ENCODE measurements at regions not wholly inside any gene's neighbourhood (a gene's known extent, or its start where the extent isn't known, plus 50 kb on each side); places are given as distances from the start of the nearest gene placed in this dataset.
"Not testable (repeated sequence)": the region's sequence is repeated elsewhere in the genome, so short reads cannot be mapped to it uniquely, and the experiment has no call there.

DNA sequence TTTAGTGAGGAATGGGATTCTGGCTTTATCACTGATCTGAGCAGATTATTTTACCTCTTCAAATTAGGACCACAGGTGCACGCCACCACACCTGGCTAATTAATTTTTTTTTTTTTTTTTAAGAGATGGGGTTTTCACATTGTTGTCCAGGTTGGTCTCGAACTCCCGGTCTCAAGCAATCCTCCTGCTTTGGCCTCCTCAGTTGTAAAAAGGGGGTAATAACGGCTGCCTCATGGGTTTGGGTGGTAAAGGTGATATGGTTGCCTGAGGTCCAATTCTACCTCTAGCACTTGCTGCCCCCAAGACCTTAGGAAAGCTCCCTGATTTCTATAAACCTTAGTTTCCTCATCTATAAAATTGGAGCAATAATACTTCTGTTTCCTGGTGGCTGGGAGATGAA lies 130.7 kb upstream of the HS3ST2 start:
- DNase-seq = no peak

DNA sequence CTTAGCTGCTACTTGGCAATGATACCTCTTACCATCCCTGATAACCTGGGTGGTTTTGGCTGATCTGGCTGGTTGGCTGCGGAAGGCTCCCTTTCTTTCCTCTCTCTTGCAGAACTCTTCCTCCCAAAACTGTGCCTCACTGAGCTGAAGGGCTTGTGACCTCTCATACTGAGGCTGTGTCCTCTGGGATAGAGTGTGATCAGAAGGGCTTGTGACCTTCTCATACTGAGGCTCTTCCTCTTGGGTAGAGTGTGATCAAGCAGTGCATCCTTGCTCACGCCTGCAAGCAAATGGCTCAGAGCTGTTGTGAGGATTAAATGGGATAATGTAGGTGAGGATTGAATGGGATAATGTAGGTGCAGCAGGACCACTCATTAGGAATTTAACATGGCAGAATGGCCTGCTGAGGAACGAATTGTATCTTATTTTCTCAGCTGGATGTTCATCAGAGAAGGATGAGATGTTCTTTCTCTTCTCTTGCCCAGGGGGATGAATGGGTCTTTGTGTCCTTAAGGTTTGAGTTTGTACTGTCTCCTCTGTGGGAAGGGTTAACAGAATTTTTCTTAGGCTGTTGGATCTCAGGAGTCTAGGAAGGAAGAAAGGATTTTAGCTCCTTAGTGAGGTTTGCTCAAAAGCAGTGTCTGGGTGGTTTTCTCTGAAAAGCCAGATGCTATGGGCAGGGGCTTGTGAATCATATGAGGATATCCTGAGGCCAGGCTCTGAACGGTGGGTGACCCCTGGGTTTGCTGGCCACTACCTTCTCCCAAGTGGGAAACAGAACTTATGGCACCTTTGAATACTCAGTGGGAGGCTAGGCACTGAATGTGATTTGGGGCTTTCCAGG lies 130.0 kb upstream of the HS3ST2 start:
- DNase-seq = no peak

DNA sequence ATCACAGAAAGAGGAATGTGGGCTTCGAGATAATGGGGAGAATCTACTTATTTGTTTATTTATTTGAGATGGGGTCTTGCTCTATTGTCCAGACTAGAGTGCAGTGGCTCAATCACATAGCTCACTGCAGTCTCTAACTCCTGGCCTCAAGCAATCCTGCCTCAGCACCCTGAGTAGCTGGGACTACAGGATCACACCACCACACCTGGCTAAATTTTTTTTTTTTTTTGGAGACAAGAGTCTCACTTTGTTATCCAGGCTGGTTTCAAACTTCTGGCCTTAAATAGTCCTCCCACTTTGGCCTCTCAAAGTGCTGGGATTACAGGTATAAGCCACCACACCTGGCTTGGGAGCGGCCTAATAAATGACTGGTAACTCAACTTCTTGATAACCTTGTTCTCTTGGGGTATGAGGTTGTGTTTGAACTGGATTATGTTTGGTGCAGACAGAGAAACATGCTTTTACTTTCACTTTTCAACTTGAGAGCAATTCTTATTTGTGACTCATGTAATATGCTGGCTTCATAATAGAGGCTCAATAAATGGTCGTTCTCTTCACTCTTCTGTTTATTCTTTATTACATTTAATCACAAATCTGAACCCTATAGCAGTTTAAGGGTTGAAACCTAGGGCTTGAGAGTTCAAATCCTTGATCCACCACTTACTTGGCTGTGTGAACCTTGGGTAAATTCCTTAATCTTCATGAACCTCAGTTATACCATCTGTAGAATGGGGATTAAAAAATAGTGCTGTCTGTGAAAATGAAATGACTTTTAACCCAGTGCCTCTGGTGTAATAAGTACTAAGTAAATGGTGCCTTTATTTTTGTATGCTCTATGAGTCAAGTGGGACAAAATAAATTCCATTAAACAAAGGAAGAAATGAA lies 129.1 kb upstream of the HS3ST2 start:
- DNase-seq = no peak

DNA sequence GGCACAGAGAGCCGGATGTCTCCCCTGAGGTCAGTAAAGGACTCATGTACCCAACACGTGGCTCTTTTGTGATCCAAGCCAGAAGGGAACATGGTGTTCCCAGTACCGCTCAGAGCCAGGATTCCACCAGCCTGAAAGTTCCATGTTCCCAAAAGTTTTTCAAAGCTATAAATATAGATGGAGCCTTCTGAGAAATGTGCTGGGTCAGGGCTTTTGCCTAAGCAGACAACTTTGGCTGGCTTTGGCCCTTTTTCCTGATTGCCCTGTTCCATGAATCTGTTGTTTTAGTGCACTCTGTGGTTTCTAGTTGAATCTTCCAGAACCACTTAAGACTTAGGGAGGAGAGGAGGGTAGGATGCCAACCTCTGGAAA lies 128.5 kb upstream of the HS3ST2 start:
- DNase-seq = no peak

DNA sequence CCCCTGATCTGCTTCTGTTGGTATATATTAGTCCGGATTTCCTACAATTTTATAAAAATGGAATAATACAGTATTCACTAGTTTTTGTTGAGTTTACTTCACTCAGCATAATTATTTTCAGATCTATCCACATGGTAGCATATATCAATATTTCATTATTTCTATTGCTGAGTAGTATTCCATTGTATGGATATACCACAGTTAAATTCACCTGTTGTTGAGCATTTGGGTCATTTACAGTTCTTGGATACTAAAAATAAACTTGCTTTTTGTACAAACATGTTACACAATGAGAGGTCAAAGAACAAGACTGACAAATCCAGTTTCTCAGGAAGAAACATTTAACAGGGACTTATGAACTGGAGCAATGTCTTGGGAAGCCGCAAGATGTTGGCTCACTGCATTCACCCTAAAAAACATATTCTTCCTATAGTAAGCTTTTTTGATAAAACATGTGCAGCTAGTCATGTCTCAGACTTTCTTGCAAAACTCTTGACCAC lies 126.9 kb upstream of the HS3ST2 start:
- no peak for DNase-seq

DNA sequence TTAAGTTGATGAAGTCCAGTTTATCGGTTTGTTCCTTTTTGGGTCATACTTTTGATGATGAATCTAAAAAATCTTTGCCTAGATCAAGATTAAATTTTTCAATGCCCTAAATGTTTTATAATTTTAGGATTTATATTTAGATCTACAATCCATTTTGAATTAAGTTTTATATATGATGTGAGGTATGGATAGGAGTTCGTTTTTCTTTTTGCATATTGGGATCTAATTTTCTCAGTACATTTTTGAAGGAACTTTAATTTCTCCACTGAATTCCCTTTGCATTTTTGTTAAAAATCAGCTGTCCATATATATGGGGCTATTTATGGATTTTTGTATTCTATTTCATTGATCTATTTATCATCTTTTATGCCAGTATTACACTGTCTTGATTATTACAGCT lies 125.5 kb upstream of the HS3ST2 start:
- DNase-seq = no peak

DNA sequence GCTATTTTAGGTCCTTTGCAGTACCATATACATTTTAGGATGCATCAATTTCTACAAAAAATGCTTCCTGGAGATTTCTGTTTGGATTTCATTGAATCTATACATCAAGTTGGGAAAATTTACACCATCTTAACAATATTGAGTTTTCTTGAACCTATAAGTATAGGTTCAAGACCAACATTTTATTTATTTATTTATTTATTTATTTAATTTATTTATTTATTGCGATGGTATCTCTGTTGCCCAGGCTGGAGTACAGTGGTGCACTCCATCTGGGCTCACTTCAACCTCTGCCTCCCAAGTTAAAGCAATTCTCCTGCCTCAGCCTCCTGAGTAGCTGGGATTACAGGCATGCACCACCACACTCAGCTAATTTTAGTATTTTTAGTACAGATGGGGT lies 125.0 kb upstream of the HS3ST2 start:
- no peak for DNase-seq

DNA sequence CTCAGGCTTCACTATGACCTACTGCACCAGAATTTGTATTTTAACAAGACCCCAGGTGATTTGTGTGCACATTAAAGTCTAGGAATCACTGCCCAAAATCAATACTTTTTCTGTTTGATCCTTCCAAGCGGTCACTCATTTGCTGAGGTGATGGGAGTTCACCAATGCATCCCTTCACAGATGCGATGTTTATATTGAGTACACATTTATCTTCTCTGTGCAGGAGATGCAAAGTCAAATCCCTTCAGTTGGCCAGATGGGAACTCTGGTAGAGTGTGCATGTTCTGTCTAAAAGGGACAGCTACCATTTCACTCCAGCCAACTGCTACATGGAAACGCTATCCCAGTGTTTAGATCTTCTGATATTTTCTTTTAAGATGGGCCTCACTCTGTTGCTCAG lies 122.6 kb upstream of the HS3ST2 start:
- no peak for DNase-seq

DNA sequence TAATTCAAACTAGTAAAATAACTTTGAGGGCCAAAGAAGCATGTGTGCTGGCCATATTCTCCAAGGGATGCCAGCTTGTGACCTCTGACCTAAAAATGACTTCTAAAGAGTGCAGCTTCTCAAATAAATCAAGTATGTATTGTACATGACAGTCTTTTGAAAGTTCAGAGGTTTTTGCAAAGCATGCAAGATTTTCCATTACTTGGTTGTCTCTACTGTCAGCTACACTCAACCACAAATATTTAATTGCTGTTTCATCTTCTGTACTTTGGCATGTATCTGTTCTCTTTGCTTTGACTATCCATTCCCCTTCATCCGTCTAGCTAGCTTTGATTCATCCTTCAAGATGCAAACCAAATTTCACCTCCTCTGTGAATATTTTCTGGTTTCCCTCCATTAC lies 121.9 kb upstream of the HS3ST2 start:
- DNase-seq = no peak

DNA sequence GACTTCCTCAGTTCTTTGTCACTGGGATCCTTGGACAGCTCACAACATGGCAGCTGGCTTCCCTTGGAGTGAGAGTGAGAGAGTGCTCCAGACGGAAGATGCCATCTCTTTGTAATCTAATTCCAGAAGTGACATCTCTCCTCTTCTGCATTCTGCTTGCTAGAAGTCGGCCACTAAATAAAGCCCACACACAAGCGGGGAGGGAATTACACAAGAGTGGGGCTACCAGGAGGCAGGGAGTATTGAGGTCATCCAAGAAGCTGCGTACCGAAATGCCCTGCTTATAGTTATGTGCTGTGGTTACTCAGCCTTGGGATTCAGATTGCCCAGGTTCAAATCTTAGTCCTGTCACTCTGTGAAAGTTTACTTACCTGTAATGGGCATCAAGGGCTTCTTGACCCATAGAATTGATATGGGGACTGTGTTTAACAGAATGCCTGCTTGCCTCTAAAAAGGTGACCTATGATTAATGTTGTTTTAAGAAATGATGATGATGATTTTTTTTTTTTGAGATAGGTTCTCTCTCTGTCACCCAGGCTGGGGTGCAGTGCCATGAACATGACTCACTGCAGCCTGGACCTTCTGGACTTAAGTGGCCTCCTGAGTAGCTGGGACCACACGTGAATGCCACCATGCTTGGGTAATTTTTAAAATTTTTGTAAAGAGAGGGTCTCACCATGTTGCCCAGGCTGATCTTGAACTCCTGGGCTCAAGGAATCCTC lies 120.9 kb upstream of the HS3ST2 start:
- no peak for DNase-seq

DNA sequence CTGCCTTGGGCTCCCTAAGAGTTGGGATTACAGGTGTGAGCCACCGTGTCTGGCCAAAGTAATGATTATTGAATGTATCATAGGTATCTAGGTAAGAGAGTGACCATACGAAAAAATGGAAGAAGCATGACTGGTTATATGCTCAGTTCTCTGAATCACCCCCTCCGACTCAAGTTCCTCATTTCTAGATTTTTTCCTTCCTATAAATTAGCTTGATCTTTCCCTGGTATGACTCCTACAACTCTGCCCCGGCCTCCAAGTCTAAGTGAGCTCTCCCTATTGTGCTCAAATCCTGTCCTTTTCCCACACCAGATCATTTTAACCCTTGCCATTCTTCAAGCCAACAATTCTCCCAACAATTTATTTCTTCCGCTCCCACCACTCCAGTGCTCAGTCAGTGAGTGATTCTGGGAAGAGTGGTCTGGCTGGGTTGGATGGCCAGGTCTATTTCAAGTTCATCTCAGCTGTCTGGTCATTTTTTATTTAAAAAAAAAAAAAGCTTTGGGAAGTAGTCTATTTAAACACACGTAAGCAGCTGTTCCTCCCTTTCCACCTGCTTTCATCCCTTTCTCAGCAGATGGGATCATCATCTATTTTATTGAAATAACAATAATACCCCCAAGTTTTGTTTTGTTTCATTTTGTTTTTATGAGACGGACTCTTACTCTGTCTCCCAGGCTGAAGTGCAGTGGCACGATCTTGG lies 120.2 kb upstream of the HS3ST2 start:
- no peak for DNase-seq

DNA sequence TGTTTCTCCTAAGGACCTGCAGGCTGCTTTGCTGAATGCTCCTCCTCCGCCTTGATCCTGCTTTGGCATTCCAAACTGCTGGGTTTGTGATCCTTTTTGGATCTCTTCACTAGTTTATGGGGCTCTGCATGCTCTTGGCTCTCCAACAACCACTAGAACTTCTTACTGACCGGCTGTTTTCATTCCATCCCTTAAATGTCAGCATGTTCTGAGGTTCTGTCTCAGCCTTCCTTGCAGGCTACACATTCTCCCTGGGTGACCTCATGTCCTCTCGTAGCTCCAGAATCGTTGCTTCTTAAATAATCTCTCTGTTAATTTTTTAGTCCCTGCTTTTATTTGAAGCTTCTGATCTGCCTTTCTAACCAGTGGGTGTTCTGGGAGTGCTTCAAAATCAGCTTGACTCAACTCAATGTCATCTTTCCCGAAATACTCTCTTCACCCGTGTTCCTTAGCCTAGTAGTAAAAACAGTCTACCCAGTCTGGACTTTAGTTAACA lies 119.0 kb upstream of the HS3ST2 start:
- DNase-seq = no peak

DNA sequence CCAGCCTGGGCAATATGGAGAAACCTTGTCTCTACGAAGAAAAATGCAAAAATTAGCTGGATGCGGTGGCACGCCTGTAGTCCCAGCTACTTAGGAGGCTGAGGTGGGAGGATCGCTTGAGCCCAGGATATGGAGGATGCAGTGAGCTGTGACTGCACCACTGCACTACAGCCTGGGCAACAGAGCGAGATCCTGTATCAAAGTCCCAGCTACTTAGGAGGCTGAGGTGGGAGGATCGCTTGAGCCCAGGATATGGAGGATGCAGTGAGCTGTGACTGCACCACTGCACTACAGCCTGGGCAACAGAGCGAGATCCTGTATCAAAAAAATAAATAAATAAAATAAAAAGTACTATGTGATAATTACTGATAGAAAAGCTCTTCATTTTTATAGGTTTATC lies 118.2 kb upstream of the HS3ST2 start:
- not testable (repeated sequence) for DNase-seq

DNA sequence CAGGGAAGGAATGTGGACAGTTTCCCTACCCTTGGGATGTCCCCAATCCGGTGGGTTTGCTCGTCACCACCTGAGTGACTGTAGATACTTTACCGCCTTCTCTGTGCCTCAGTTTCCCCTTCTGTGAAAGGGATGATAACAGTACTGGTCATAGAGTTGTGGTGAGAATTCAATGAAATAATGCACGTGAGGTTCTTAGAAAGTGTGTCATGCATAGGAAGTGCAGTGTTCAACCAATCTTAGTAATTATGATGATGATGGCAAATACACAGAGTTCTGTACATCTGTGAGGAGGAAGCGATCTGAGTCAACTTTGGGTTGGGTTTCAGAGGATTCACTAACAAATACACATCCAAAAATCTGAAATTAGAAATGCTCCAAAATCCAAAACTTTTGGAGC lies 114.6 kb upstream of the HS3ST2 start:
- DNase-seq = no peak

DNA sequence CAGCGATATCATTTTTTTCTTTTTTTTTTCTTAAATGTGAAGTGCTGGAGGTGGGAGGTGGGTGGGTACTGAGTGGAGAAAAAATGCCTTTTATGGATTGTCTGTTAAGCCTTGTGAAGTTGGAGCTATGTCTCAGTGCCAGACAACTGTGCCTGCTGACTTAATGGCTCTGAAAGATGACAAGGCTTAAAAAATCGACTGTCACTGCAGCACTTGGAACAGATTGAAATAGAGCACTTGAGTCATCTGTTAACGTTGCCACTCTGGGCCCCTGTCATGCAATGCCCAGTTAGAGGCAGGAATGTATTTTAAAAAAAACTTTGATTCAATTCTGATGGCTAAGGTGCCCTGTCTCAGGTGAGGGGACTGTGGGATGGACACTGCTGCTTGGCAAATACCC lies 108.2 kb upstream of the HS3ST2 start:
- no peak for DNase-seq

DNA sequence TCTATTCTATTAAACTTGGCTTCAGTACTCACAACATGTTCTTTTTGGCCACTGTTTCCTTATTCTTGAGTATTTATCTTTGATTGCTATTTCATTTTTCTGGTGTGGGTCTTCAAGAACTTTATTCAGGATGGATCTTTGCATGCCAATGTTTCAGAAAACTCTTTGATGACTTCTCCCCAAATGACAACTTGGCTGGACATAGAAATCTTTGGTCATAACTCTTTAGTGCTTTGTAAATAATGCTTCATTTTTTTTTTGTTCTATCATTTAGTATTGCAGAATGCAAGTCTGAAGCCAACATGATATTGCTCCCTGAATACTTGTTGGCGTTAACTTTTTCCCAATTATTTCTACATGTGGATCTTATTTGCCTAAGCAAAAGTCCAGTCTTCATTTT lies 103.6 kb upstream of the HS3ST2 start:
- no peak for DNase-seq

DNA sequence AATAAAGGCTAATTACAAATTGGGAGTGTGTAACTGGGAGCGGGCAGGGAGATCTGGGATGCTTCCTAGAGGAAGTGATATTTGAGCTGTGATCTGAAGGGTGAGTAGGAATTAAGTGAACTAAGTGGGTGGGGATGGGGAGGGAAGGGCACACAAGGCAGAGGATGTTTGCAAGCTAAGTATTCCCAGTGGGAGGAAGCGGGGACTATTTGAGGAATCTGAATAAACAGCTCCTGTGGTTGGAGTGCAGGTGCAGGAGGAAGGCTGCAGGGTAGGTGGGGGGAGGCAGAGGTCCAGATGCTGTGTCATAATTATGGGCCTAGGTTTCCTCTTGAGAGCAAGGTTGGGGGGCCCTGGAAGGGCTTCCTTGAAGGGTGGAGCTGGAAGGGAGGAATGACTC lies 102.1 kb upstream of the HS3ST2 start:
- no peak for DNase-seq

DNA sequence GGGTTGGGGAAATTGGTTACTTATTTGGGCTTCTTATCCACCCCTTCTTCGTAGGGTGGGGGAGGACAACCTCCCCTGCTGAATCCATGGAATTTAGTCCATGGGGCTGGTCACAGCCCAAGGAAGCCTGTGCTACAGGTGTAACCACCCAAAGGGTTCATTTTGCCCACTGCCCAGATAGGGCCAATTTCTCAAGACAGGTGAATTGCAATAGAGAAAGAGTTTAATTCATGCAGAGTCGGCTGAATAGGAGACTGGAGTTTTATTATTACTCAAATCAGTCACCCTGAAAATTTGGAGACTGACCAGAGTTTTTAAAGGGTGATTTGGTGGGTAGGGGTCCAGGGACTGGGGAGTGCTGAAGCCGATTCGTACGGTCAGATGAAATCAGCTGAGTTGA lies 101.5 kb upstream of the HS3ST2 start:
- DNase-seq = no peak

DNA sequence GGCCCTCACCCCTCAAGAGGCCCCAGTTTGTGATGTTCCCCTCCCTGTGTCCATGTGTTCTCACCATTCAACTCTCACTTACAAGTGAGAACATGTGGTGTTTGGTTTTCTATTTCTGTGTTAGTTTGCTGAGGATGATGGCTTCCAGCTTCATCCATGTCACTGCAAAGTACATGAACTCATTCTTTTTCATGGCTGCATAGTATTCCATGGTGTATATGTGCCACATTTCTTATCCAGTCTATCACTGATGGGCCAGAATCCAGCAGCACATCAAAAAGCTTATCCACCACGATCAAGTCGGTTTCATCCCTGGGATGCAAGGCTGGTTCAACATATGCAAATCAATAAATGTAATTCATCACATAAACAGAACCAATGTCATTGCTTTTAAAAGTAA lies 95.4 kb upstream of the HS3ST2 start:
- DNase-seq = not testable (repeated sequence)

DNA sequence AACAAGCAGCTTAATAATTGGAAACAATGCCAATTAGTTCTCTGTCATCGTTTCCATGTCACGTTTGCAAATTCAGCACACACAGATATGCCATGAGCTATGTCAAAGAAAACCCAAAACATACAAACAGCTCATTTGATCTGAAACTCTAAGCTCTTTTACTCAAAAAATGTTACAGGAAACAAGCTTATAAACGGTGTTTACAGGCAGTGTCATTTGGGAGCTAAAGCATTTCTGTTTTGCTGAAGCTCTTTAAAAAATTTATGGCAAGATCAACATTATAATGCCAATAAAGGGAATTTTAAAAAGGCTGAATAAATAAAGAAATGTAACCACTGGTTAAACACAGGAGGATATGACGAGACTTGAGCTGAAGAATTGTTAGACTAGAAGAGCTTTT lies 94.0 kb upstream of the HS3ST2 start:
- DNase-seq = no peak

DNA sequence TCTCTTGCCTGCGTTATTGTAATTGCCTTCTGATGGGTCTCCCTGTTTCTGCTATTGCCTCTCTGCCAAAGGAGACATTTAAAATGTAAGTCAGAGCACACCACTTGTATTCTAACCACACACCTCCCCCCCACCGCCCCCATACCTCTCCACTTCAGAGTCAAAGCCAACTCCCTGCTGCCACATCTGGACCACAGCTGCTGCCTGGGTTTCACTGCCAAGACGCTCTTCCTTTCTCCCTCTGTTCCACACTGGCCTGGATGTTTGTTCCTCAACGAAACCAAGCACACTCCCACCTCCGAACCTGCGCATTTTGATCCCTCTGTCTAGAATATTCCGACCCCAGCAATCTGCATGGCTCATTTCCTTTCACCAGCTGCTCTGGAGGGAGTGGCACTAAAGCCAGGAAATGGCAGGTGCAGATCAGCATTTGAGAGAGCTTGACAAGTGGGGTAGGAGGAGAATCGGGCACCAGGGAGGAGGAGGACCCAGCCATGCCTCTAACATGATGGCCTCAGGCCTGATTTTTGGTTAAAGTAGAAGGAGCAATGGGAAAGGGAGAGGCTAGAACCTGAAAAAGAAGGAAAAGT lies 92.4 kb upstream of the HS3ST2 start:
- no peak for DNase-seq

Data from hematopoietic multipotent progenitor cell treated with erythropoietin and hydrocortisone succinate and interleukin-3 and kit ligand, for 6 days (in vitro differentiated cells).